ENCODE measurements at regions not wholly inside any gene's neighbourhood (a gene's known extent, or its start where the extent isn't known, plus 50 kb on each side); places are given as distances from the start of the nearest gene placed in this dataset.

DNA sequence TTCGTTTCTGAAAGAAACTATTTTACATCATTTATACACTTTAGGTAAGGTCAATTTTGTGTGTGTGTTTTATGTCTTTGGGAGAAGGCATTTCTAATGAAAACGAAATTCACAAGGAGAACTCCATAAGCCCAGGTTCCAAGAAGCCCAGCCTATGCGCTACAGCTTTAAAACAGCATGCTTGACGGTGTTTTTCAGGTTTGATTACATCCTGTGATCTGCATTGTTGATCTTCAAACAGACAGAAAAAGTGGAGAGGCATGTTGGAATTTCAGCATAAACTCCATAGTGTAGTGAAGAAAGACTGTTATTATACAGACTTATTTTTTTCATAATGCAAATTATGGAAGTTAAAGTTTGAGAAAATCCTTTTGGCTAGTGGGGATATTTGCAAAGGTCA, 187.6 kb downstream of the TEX36 start:
- no peak overlapping the region for H2AFZ ChIP-seq (ENCODE audit: control insufficient read depth, low read depth, low read length)
- H3K79me2 ChIP-seq (ENCODE audit: control insufficient read depth, insufficient read depth, low read length): no peaks in the 10 kb centered on the region
- no peaks in the 10 kb centered on the region for H3K36me3 ChIP-seq (ENCODE audit: control insufficient read depth in 2 of 2, insufficient read depth in 2 of 2, low read length in 1 of 2)
- H3K27me3 ChIP-seq (replicated peaks in 1 of 2; ENCODE audit: control insufficient read depth in 2 of 2, insufficient read depth in 2 of 2, low read length in 1 of 2): no peaks in the 10 kb centered on the region
- WGBS (ENCODE audit: insufficient coverage, insufficient replicate concordance, low lambda C conversion rate, missing lambda C conversion rate): 24% methylated on average over 4 of the region's 4 CpGs
- ChIA-PET RAD21 (ENCODE audit: unreplicated experiment) (no interaction called here), SMC1A (ENCODE audit: uncharacterized antibody, unreplicated experiment) (no interaction called here), POLR2A (no interaction called here), CTCF (no interaction called here)
- DNase-seq (ENCODE audit: low read depth, low spot score) (no peak), FAIRE-seq (no peak), ATAC-seq (no peak)
- H3K27ac ChIP-seq (ENCODE audit: control insufficient read depth, insufficient read depth): no peak overlapping the region
- H3K4me2 ChIP-seq (ENCODE audit: control insufficient read depth, insufficient read depth): no peak overlapping the region
- in situ Hi-C loops (cut with MboI) (no loop called here), intact Hi-C loops (cut with micrococcal nuclease; ENCODE audit: unreplicated experiment) (no loop called here)
- H3K4me3 ChIP-seq: no peak overlapping the region
- H3K4me1 ChIP-seq (ENCODE audit: control insufficient read depth, insufficient read depth, low read length): no peaks in the 10 kb centered on the region
- no TSS peak for BruUV-seq (replicated peaks)
- H4K20me1 ChIP-seq (ENCODE audit: control insufficient read depth, insufficient read depth): no peaks in the 10 kb centered on the region
- H3K9me3 ChIP-seq (replicated peaks; ENCODE audit: control insufficient read depth, insufficient read depth, low read length): no peaks in the 10 kb centered on the region
- no peak overlapping the region for H3K9ac ChIP-seq (ENCODE audit: control insufficient read depth, insufficient read depth, low read length)
- TF ChIP-seq IKZF2 (IDR thresholded peaks at IDR 0.05): no peak
- TF ChIP-seq PKNOX1 (IDR thresholded peaks at IDR 0.05): no peak
- TF ChIP-seq, protein P1, sequence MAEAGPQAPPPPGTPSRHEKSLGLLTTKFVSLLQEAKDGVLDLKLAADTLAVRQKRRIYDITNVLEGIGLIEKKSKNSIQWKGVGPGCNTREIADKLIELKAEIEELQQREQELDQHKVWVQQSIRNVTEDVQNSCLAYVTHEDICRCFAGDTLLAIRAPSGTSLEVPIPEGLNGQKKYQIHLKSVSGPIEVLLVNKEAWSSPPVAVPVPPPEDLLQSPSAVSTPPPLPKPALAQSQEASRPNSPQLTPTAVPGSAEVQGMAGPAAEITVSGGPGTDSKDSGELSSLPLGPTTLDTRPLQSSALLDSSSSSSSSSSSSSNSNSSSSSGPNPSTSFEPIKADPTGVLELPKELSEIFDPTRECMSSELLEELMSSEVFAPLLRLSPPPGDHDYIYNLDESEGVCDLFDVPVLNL (IDR thresholded peaks at IDR 0.05; ENCODE audit: low read depth, low read length): no peak
- TF ChIP-seq, protein P2, sequence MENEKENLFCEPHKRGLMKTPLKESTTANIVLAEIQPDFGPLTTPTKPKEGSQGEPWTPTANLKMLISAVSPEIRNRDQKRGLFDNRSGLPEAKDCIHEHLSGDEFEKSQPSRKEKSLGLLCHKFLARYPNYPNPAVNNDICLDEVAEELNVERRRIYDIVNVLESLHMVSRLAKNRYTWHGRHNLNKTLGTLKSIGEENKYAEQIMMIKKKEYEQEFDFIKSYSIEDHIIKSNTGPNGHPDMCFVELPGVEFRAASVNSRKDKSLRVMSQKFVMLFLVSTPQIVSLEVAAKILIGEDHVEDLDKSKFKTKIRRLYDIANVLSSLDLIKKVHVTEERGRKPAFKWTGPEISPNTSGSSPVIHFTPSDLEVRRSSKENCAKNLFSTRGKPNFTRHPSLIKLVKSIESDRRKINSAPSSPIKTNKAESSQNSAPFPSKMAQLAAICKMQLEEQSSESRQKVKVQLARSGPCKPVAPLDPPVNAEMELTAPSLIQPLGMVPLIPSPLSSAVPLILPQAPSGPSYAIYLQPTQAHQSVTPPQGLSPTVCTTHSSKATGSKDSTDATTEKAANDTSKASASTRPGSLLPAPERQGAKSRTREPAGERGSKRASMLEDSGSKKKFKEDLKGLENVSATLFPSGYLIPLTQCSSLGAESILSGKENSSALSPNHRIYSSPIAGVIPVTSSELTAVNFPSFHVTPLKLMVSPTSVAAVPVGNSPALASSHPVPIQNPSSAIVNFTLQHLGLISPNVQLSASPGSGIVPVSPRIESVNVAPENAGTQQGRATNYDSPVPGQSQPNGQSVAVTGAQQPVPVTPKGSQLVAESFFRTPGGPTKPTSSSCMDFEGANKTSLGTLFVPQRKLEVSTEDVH (IDR thresholded peaks at IDR 0.05; ENCODE audit: low read depth, partially characterized antibody): no peak
- no peak for TF ChIP-seq SPI1 (IDR thresholded peaks at IDR 0.05; ENCODE audit: borderline replicate concordance, insufficient read depth, low read depth, low read length)
- no peak for TF ChIP-seq ESRRA (IDR thresholded peaks at IDR 0.05; ENCODE audit: low read length)
- no peak for TF ChIP-seq POLR2AphosphoS5 (IDR thresholded peaks at IDR 0.05; ENCODE audit: low read length)
- TF ChIP-seq BHLHE40 (IDR thresholded peaks at IDR 0.05; ENCODE audit: borderline replicate concordance in 1 of 2, low read depth in 2 of 2, low read length in 1 of 2): no peak
- TF ChIP-seq SREBF1 (IDR thresholded peaks at IDR 0.05; ENCODE audit: low read length): no peak
- no peak for TF ChIP-seq RBBP5 (conservative IDR thresholded peaks at IDR 0.05)
- TF ChIP-seq ATF2 (IDR thresholded peaks at IDR 0.05; ENCODE audit: low read length): no peak
- no peak for TF ChIP-seq ZNF592 (IDR thresholded peaks at IDR 0.05)
- TF ChIP-seq SMAD5 (IDR thresholded peaks at IDR 0.05; ENCODE audit: low read depth): no peak
- no peak for TF ChIP-seq KLF5 (IDR thresholded peaks at IDR 0.05; ENCODE audit: partially characterized antibody)
